HG03432 (cell line): ENCODE measurements at regions not wholly inside any gene's neighbourhood (a gene's known extent, or its start where the extent isn't known, plus 50 kb on each side); places are given as distances from the start of the nearest gene placed in this dataset.

Source experiments
- ATAC-seq: cut with Tn5 transposase; IDR thresholded peaks from one replicate; pipeline ENCODE4 v1.9.1; 2021; ENCODE audit warnings: mild to moderate bottlenecking, moderate library complexity; ENCODE audit not compliant: unreplicated experiment

DNA sequence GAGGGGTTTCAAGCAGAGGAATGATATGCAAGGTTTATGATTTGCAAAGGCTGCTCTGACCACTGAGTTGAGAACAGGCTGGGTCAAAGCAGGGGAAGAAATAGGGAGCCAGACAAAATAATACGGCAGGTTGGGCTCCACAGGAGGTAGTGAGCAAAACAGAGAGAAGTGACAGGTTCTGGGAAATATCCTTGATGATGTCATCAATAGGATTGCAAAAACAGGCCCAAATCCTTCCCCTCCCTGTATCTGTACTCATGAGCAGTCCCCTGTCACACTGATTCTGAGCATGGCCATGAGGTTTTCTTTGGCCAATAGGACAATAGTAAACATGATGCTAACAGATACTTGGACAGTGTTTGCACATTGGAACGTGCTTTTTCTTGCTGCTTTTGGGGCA is 471.8 kb upstream of the BRINP1 start:
- ATAC-seq, result no peak

DNA sequence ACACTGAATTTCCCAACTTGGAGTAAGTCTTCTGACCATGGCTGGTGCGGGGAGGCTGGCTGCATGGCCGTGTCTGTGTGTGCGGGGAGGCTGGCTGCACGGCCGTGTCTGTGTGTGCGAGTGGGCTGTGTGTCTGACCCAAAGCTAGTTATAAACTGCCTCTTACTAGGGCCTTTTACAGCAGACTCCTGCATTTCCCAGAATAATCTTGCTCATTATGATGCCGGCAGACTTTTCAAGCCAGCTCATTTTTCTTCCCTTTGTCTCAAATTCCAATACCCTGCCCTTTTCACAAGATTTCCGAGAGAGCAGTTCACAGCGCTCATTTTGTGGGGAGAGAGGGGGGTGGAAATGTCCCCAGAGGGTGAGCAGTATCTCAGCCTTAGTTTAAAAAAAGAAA is 470.7 kb upstream of the BRINP1 start:
- no peak for ATAC-seq

DNA sequence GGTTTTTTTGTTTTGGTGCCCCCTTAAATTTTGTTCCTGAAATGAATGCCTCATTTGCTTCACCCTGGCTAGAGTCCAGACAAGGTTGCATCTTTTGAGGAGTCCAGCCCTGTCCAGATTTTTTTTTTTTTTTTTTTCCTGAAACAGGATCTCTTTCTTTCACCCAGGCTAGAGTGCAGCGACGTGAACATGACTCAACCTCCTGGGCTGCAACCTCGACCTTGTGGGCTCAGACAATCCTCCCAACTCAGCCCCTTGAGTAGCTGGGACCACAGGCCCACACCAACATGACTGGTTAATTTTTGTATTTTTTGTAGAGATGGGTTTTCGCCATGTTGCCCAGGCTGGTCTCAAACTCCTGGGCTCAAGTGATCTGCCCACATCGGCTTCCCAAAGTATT is 469.0 kb upstream of the BRINP1 start:
- ATAC-seq, result no peak

DNA sequence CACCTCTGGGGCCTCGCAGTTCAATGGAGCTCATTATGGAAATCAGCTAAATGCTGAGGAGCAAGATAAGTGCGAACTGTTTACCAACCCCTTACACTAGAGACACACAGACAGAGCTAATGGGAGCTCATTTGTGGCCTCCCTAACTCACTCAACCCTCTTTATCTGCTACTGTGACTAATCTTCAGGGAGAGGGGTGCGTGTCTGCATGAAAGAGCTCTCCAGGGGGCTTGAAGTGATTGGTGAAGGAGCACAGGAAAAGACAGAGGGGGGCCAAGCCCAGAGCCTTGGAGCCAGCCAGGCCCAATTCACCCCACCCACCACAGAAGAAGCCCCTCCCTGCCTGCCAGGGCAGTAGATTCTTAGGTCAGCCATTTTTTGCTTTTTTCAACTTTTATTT is 466.8 kb upstream of the BRINP1 start:
- no peak for ATAC-seq

DNA sequence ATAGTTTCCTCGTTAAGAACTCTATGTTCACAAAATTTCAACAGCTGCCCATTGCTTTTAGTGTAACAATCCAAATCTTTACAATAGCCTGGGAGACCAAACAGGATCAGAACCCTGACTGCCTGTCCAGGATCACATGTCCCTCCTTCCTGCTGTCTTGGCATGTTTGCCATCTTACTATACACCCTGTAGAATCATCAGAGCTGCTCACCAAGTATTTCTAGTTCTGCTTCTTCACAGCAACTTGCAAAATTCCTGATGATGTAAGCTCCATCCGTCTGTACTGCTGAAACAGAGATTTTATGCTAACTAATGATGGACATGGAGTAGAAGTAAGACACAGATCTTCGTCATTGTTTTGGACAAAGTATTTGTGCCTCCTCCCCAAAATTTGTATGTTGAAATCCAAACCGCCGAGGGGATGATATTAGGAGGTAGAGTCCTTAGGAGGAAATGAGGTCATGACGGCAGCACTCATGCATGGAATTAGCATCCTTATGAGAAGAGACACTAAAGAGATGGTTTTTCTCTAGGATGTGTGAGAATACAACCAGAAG is 464.9 kb upstream of the BRINP1 start:
- ATAC-seq, result no peak

DNA sequence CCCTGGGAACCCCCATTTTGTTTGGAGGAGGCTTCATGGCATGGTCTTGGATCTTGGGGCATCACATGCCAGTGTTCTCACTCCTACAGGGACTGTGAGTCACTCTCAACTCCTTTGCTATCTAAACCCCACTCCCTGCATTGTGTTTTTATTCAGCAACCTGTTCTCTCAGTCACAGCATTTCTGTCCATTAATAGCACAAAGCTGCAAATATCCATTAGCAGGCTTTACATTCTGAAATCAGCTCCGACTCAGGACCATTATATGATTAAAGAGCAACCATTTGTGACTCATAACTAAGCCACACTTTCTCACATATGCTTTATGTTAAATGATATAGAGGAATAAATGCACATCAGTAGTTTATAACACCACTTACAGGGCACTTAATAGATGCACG is 462.1 kb upstream of the BRINP1 start:
- no peak for ATAC-seq

DNA sequence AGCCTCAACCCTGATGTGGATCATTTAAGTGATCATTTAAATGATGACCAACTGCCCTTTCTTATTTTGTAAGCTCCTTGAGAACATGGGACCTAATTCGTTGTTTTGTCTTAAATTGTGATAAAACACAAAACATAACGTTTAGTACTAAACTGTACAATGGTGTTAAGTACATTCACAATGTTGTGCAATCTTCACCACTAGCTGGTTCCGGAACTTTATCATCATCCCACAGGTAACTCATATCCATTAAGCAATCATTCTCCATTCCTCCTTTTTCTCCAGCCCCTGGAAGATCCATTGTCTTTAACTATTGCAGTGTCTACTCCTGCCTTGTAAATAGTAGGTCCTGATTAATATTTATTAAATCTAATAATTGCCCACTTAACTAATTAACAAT is 460.5 kb upstream of the BRINP1 start:
- no peak for ATAC-seq

DNA sequence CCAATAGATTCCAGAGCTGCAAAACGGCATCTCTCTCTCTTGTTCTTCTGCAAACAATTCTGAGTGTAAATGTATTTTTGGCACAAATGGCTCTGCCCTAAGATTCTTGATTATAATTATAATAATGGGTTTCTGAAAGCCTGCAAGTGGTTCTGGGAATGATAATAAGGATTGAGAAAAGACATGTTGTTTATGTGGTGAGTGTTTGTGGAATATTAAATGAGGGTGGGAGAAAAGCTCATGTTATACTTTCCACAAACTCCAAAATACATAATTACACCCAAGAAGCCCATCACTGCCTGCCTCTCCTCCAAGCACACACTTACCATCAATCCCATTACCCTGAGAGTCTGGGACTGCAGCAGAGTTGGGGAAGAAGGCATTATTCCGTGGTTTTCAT is 460.0 kb upstream of the BRINP1 start:
- ATAC-seq, result no peak

DNA sequence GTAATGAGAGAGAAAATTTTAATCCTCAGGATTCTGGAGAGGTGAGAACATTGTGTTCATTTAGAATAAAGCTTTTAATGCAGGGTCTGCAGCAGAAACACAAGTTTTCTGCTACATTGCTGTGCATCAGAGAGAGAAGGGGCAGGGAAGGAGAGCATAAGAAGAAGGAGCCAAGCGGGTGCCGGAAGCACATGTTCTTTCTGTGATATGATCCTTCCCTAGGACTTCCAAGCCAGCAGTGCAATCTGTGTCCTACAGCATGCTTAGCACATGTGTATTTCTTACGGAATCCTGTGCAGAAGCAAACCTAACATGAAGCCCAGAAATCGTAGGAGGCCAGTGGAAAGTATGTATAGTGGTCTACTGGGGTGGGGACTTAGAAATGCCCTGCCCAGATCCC is 458.3 kb upstream of the BRINP1 start:
- ATAC-seq, result no peak

DNA sequence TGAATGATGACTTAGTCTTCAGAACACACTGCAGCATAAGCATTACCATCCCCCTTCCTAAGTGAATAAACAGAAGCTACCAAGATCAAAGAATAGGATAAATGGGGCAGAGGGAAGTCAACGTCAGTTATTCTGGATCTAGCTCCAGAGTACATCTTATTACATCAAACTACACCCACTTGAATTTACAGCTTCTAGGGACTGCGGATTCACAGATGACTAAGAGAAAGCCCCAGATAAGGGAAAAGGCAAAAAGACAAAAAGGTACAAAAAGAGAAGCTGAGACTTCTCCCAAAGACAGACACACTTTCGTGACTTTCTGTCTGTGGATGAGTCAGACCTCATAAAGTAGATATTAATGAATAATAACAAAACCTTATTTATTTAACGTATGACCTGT is 457.9 kb upstream of the BRINP1 start:
- no peak for ATAC-seq

DNA sequence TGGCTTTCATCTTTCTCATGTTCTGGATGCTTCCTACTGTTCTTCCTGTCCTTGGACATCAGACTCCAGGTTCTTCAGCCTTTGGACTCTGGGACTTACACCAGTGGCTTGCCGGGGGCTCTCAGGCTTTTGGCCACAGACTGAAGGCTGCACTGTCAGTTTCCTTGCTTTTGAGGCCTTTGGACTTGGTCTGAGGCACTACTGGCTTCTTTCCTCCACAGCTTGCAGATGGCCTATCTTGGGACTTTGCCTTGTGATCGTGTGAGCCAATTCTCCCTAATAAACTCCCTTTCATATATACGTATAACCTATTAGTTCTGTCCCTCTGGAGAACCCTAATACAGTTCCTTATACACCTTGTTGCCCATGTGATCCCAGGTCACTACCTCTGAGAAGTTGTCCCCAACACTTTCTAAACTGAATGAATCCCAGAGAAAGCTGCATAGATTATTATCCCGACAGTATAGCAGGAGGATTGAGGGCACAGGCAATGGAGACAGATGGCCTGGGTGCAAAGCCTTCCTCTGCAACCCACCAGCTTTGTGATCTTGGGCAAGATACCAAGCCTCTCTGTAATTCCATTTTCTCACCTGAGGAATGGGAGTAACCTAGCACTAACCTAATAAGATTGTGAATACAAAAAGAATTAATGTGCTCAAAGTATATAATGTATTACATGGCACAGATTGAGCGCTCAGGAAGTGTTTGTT is 449.6 kb upstream of the BRINP1 start:
- ATAC-seq, result no peak

DNA sequence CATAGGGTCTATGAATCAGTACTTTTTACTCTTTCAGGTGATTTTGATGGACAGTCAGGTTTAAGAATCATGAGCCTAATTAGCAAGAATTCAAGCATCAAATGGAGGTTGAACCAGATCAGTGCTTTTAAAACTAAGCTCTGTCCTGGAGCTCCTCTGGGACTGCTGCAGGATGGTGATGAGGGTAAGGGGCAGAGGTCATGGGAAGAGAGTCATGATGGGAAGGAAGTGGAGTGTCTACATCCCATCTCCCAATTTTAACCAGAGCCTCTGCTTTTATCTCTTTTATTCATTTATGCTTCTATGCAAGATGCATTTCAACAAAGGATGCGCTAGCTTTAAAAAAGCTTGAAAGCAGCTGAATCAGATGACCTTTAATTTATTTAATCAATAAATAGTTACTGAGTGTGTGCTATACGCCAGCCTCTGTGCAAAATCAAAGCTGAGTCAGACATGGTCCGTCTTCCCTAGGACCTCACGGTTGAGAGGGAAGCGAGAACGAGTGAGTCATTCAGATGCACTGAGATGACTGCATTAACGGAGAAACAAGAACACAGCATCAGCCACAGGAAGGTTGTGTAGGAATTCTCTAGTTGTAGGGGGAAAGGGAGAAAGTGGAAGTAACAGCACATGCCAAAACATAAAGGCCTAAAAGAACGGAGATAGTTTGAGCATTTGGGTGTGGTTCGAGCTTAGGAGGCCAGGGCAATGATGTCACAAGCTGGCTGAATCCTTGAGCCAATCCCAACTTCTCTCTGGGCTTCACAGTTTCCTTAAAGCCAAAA is 441.6 kb upstream of the BRINP1 start:
- no peak for ATAC-seq

DNA sequence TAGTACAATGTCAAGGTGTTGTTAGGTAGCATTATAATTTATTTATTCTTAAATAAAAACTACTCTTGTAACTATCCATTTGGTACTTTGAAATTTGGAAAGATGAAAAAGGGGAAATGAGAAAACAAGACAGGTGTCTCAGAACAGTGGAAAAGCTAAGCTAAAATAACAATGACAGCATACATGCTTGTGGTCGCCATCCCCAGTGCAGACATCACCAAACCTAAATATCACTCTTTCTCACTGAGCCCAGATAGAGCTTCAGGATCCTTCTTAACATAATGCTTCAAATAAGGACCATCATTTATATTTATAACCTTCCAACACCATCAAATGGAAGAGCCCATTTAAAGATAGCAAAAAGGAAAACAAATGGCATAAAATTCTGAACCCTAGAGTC is 434.4 kb upstream of the BRINP1 start:
- ATAC-seq, result no peak

DNA sequence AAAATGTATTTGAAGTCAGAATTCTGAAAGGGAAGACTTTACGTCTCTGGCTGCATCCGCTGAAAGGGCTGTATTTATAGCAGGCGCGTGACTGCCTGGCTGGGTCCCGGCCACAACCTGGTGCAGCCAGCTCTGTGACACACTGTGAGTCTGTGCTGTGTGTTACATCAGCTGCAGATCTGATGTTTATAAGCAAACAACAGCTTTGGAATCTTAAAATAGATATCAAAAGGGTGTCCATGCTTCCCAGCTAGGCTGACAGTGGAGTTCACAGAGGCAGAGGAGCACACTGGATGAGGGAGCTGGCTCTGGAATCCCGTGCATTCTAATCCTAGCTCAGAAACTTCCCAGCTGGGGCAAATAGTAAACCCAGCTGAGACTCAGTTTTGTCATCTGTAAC is 433.4 kb upstream of the BRINP1 start:
- ATAC-seq, result no peak

DNA sequence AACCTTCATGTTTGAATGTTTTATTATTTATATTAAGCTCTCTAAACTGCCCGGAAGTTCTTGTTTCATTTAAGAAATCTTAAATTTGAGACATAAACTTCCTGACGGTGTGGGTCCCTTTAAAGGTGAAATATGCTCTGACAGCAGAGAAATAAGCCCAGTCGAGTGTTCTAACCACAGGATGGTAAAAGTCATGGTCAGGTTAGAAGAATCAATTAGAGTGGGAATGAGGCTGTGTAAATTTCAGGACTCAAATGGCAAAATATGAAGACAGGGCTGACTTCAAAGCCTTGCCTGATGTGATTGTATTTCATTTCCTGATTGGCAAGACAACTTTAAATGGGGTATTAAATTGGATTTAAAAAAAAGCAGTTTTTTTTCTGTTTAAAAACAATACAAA is 432.9 kb upstream of the BRINP1 start:
- no peak for ATAC-seq

DNA sequence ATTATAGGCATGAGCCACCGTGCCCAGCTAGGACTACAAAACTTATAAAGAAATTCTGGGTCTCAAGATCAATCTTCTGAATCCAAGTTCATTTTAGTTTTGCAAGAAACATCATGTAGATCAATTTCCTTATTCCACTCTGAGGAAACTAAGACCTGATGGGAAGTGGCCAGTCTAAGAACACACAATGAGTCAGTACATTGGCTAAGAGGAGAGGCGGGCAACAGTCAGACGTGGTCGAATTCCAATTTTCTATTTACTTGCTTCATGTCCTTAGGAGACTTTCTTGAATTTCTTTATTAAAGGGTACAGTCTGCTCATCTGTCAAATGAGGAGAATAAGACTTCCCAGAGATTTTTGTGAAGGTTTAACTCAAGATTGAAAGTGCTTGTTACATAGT is 432.1 kb upstream of the BRINP1 start:
- ATAC-seq, result no peak

DNA sequence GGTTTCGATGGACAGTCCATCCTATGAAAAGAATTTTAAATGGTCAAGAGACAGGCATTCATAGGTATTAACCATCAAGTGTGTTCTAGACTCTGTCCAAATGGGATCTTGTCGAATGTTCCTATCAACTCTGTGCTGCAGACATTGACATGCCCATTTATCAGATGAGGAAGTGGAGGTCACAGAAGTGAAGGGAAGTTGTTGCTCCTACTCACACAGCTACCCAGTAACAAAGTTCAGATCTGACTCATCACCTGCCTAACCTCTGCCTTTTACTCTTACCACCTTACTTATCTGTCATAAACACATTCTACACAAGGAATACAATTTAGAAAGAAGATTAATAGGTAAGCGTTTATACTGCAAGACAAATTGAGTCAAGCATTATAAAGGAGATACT is 426.2 kb upstream of the BRINP1 start:
- ATAC-seq, result no peak

DNA sequence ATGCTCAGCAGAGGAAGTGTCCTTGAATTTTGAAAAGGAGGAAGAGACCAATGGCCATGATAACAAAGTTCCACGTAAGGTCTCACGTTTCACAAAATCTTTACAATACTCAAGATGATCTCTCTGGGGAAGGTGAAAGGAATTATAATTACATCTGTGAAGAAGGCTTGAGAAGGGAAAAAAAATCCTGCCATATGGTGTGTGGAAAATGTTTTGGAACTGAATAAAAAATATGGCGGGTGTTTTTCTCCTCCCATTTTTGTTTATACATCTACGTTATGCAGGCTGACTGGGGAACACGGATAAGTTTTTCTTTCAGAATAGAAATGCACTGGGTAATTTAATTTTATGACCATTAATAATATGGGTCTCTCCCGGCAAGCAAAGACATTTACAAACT is 425.6 kb upstream of the BRINP1 start:
- ATAC-seq, result no peak

DNA sequence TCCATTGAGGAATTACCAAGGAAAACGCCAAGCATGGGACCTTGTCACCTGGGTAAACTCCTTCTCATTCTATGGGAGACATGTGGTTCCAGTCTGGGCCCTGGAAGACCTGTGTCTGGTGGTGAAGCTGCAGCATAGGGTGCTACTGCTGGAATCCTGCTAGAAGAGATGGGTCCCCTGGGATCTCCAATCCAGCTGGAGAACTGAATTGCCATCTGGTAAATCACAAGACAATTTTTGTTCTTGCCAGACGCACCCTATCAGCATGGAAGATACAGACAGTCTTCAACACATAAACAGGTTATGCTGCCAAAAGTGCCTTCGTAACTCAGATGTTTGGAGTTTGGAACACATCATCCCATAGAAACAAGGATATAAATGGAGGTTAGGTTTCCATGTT is 424.0 kb upstream of the BRINP1 start:
- ATAC-seq, result no peak

DNA sequence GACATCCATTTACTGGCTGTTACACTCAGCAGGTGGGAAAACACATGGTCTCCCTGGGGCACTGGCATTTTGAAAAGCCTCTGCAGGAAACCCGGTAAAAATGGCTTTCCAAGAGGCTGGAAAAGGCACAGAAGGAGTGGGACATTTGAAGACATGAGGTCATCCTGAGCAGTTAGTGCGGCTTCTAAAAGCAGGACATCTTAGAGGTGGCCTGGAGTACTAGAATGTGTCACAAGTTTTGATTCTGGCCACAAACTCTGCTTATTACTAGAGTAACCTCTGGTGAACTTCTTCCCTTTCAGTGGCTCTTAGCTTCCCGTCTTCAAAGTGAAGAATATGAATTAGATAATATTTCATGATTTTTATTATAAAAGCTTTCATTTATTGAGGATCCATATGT is 423.0 kb upstream of the BRINP1 start:
- no peak for ATAC-seq

DNA sequence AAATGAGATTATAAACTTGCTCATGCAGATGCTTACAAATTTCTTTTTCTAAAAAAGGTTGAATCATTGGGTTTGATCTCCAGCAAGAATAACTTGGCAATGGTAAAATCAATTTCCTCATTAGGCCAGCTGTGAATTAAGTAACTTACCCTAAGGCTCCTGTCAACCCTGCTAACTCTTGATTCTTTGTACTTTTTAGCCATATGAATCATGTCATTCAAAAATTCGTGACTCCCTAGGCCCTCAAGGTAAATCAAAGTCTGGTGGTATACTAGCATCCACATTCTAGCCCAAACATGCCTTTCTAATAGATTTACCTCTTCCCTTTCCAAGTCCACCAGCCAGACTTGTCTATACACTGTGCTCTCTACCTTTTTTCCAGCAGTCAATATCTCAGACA is 420.8 kb upstream of the BRINP1 start:
- no peak for ATAC-seq

DNA sequence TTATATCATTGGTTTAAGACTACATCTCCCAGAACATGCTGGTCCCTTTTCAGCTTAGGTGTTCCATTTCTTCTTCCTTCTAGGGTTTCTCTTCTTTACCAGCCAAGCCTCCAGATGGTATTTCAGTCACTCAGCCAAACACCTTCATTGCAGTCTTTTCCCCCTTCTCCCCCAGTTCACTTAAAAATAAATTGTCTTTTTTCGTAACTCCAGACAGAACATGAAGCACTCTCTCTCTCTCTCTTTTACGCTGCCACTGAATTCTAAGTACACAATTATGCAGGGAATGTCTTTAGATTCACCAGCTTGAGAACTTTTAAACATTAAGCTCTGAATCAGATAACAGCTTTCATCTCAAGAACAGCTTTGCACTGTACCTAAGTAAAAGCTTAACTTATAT is 419.7 kb upstream of the BRINP1 start:
- no peak for ATAC-seq
